ENCODE measurements at regions not wholly inside any gene's neighbourhood (a gene's known extent, or its start where the extent isn't known, plus 50 kb on each side); places are given as distances from the start of the nearest gene placed in this dataset.

GRCh38 chr5:167864801-167865200 lies 426.6 kb upstream of the WWC1 start:
- Mint-ChIP-seq H3K4me3 (no peak overlapping the region), H3K27ac (no peak overlapping the region), H3K36me3 (ENCODE audit: insufficient read depth) (no peaks in the 10 kb centered on the region), H3K27me3 (no peaks in the 10 kb centered on the region), H3K9me3 (peaks cover 0 to 7% of the 10 kb centered on the region in 2 donors), H3K4me1 (ENCODE audit: low read depth in 2 of 2) (no peaks in the 10 kb centered on the region)
- no peak for ATAC-seq (replicated peaks)
- DNase-seq: no peak

GRCh38 chr5:167866797-167867196 lies 424.6 kb upstream of the WWC1 start:
- H3K4me3 Mint-ChIP-seq: no peak overlapping the region
- ATAC-seq (replicated peaks) (no peak), DNase-seq (no peak)
- H3K36me3 Mint-ChIP-seq (ENCODE audit: insufficient read depth): no peaks in the 10 kb centered on the region
- no peaks in the 10 kb centered on the region for H3K27me3 Mint-ChIP-seq
- H3K4me1 Mint-ChIP-seq (ENCODE audit: low read depth in 2 of 2): no peaks in the 10 kb centered on the region
- H3K27ac Mint-ChIP-seq: no peak overlapping the region
- peaks cover 0 to 4% of the 10 kb centered on the region in 2 donors for H3K9me3 Mint-ChIP-seq

- no peak overlapping the region for H3K4me3 Mint-ChIP-seq
- H3K27ac Mint-ChIP-seq: no peak overlapping the region
- DNase-seq (no peak), ATAC-seq (replicated peaks) (no peak)
- no peaks in the 10 kb centered on the region for H3K4me1 Mint-ChIP-seq (ENCODE audit: low read depth in 2 of 2)
- no peaks in the 10 kb centered on the region for H3K36me3 Mint-ChIP-seq (ENCODE audit: insufficient read depth)
- H3K9me3 Mint-ChIP-seq: peaks cover 0 to 4% of the 10 kb centered on the region in 2 donors
- H3K27me3 Mint-ChIP-seq: no peaks in the 10 kb centered on the region
Measured at GRCh38 chr5:167867281-167867680, 424.2 kb upstream of the WWC1 start.

- ATAC-seq (replicated peaks) (no peak), DNase-seq (no peak)
- Mint-ChIP-seq H3K36me3 (ENCODE audit: insufficient read depth) (no peaks in the 10 kb centered on the region), H3K4me1 (ENCODE audit: low read depth in 2 of 2) (no peaks in the 10 kb centered on the region), H3K27me3 (no peaks in the 10 kb centered on the region), H3K27ac (no peak overlapping the region), H3K4me3 (no peak overlapping the region), H3K9me3 (peaks cover 5 to 7% of the 10 kb centered on the region in 2 donors)
Measured at GRCh38 chr5:167869125-167869524, 422.3 kb upstream of the WWC1 start.

GRCh38 chr5:167870055-167870454 lies 421.4 kb upstream of the WWC1 start:
- H3K27me3 Mint-ChIP-seq: no peaks in the 10 kb centered on the region
- H3K4me3 Mint-ChIP-seq: no peak overlapping the region
- H3K36me3 Mint-ChIP-seq (ENCODE audit: insufficient read depth): no peaks in the 10 kb centered on the region
- no peaks in the 10 kb centered on the region for H3K4me1 Mint-ChIP-seq (ENCODE audit: low read depth in 2 of 2)
- H3K27ac Mint-ChIP-seq: no peak overlapping the region
- no peak for DNase-seq
- H3K9me3 Mint-ChIP-seq: peaks cover 9 to 12% of the 10 kb centered on the region in 2 donors
- no peak for ATAC-seq (replicated peaks)

GRCh38 chr5:167871091-167871490 lies 420.4 kb upstream of the WWC1 start:
- Mint-ChIP-seq H3K36me3 (ENCODE audit: insufficient read depth) (no peaks in the 10 kb centered on the region), H3K9me3 (peaks cover 14 to 18% of the 10 kb centered on the region in 2 donors), H3K27me3 (no peaks in the 10 kb centered on the region), H3K27ac (no peak overlapping the region), H3K4me3 (no peak overlapping the region), H3K4me1 (ENCODE audit: low read depth in 2 of 2) (no peaks in the 10 kb centered on the region)
- ATAC-seq (replicated peaks) (no peak), DNase-seq (no peak)

- DNase-seq (no peak), ATAC-seq (replicated peaks) (no peak)
- H3K36me3 Mint-ChIP-seq (ENCODE audit: insufficient read depth): no peaks in the 10 kb centered on the region
- peaks cover 16 to 18% of the 10 kb centered on the region in 2 donors for H3K9me3 Mint-ChIP-seq
- H3K4me1 Mint-ChIP-seq (ENCODE audit: low read depth in 2 of 2): no peaks in the 10 kb centered on the region
- H3K4me3 Mint-ChIP-seq: no peak overlapping the region
- H3K27me3 Mint-ChIP-seq: no peaks in the 10 kb centered on the region
- no peak overlapping the region for H3K27ac Mint-ChIP-seq
Measured at GRCh38 chr5:167872791-167873190, 418.7 kb upstream of the WWC1 start.

GRCh38 chr5:167877114-167877722 lies 414.2 kb upstream of the WWC1 start:
- Mint-ChIP-seq H3K4me3 (no peak overlapping the region), H3K27me3 (no peaks in the 10 kb centered on the region), H3K27ac (no peak overlapping the region), H3K4me1 (ENCODE audit: low read depth in 2 of 2) (no peaks in the 10 kb centered on the region), H3K9me3 (peaks cover 16 to 18% of the 10 kb centered on the region in 2 donors), H3K36me3 (ENCODE audit: insufficient read depth) (no peaks in the 10 kb centered on the region)
- ATAC-seq (replicated peaks) (no peak), DNase-seq (no peak)

GRCh38 chr5:167877924-167878323 lies 413.5 kb upstream of the WWC1 start:
- no peaks in the 10 kb centered on the region for H3K27me3 Mint-ChIP-seq
- DNase-seq: no peak
- no peaks in the 10 kb centered on the region for H3K36me3 Mint-ChIP-seq (ENCODE audit: insufficient read depth)
- no peak overlapping the region for H3K4me3 Mint-ChIP-seq
- H3K27ac Mint-ChIP-seq: no peak overlapping the region
- H3K4me1 Mint-ChIP-seq (ENCODE audit: low read depth in 2 of 2): no peaks in the 10 kb centered on the region
- peaks cover 16 to 18% of the 10 kb centered on the region in 2 donors for H3K9me3 Mint-ChIP-seq
- no peak for ATAC-seq (replicated peaks)

- H3K27me3 Mint-ChIP-seq: no peaks in the 10 kb centered on the region
- DNase-seq (no peak), ATAC-seq (replicated peaks) (no peak)
- H3K27ac Mint-ChIP-seq: no peak overlapping the region
- H3K4me1 Mint-ChIP-seq (ENCODE audit: low read depth in 2 of 2): no peaks in the 10 kb centered on the region
- peaks cover 2 to 7% of the 10 kb centered on the region in 2 donors for H3K9me3 Mint-ChIP-seq
- no peaks in the 10 kb centered on the region for H3K36me3 Mint-ChIP-seq (ENCODE audit: insufficient read depth)
- no peak overlapping the region for H3K4me3 Mint-ChIP-seq
Measured at GRCh38 chr5:167880420-167880819, 411.0 kb upstream of the WWC1 start.

- Mint-ChIP-seq H3K36me3 (ENCODE audit: insufficient read depth) (no peaks in the 10 kb centered on the region), H3K27me3 (no peaks in the 10 kb centered on the region), H3K4me1 (ENCODE audit: low read depth in 2 of 2) (no peaks in the 10 kb centered on the region), H3K9me3 (peaks cover 0 to 7% of the 10 kb centered on the region in 2 donors), H3K4me3 (no peak overlapping the region), H3K27ac (no peak overlapping the region)
- ATAC-seq (replicated peaks) (no peak), DNase-seq (no peak)
Measured at GRCh38 chr5:167881041-167881440, 410.4 kb upstream of the WWC1 start.

GRCh38 chr5:167886196-167886595 lies 405.2 kb upstream of the WWC1 start:
- DNase-seq: no peak
- Mint-ChIP-seq H3K4me1 (ENCODE audit: low read depth in 2 of 2) (no peaks in the 10 kb centered on the region), H3K27ac (no peak overlapping the region), H3K9me3 (peaks cover 0 to 7% of the 10 kb centered on the region in 2 donors), H3K27me3 (no peaks in the 10 kb centered on the region), H3K36me3 (ENCODE audit: insufficient read depth) (no peaks in the 10 kb centered on the region), H3K4me3 (no peak overlapping the region)
- no peak for ATAC-seq (replicated peaks)

GRCh38 chr5:167888393-167888792 lies 403.1 kb upstream of the WWC1 start:
- H3K27me3 Mint-ChIP-seq: no peaks in the 10 kb centered on the region
- ATAC-seq (replicated peaks): no peak
- H3K4me1 Mint-ChIP-seq (ENCODE audit: low read depth in 2 of 2): no peaks in the 10 kb centered on the region
- DNase-seq: no peak
- no peak overlapping the region for H3K4me3 Mint-ChIP-seq
- peaks cover 0 to 6% of the 10 kb centered on the region in 2 donors for H3K9me3 Mint-ChIP-seq
- no peak overlapping the region for H3K27ac Mint-ChIP-seq
- H3K36me3 Mint-ChIP-seq (ENCODE audit: insufficient read depth): no peaks in the 10 kb centered on the region

- ATAC-seq (replicated peaks) (no peak), DNase-seq (no peak)
- H3K27ac Mint-ChIP-seq: no peak overlapping the region
- no peaks in the 10 kb centered on the region for H3K36me3 Mint-ChIP-seq (ENCODE audit: insufficient read depth)
- no peak overlapping the region for H3K4me3 Mint-ChIP-seq
- H3K9me3 Mint-ChIP-seq: peaks cover under 1 to 6% of the 10 kb centered on the region in 2 donors
- no peaks in the 10 kb centered on the region for H3K4me1 Mint-ChIP-seq (ENCODE audit: low read depth in 2 of 2)
- no peaks in the 10 kb centered on the region for H3K27me3 Mint-ChIP-seq
Measured at GRCh38 chr5:167889276-167889675, 402.2 kb upstream of the WWC1 start.

All from effector memory CD8-positive, alpha-beta T cell (primary cell).